GM21737 (cell line): ENCODE measurements at regions not wholly inside any gene's neighbourhood (a gene's known extent, or its start where the extent isn't known, plus 50 kb on each side); places are given as distances from the start of the nearest gene placed in this dataset.
"Not testable (repeated sequence)": the region's sequence is repeated elsewhere in the genome, so short reads cannot be mapped to it uniquely, and the experiment has no call there.

Experiments used
- ATAC-seq: cut with Tn5 transposase; IDR thresholded peaks from one replicate; pipeline ENCODE4 v1.9.1; 2021; ENCODE audit warnings: mild to moderate bottlenecking, moderate library complexity; ENCODE audit not compliant: unreplicated experiment

DNA sequence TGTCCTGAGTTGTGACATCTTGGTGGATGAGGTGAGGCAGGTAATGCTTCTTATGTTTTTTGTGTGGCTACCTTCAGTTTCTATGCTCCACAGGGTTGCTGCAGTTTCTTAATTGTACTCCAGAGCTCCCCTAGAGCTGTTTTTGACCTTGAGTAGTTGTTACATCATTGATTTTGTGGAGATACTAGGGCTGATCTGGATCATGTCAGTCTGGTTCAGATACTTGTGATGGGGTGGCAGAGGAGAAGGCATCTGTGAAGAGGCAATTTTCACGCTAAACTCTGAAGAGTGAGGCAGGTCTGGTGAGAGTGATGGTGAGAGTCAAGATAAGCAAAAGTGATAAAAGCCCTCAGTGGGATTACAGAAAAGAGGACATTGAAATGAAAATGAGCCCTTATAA, 1180.2 kb downstream of the RAPGEF2 start:
- ATAC-seq, result no peak

DNA sequence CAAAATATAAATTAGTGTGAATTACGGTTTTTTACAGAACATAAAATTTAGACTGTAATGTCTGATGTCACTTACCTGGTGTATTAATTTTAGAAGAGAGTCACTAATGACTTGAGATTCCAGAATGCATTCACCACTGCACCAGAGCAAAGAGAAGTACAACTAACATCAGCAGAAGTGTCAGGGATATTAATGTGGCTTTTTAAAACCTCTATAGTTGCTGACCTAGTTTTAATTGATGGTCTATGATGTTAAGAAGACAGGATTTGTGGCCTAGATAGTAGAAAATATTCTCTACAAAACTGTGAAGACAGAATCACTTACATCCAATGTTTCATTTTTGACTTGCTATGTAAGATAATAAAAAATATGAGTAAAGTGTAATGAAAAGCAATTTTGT, 1181.6 kb downstream of the RAPGEF2 start:
- no peak for ATAC-seq

DNA sequence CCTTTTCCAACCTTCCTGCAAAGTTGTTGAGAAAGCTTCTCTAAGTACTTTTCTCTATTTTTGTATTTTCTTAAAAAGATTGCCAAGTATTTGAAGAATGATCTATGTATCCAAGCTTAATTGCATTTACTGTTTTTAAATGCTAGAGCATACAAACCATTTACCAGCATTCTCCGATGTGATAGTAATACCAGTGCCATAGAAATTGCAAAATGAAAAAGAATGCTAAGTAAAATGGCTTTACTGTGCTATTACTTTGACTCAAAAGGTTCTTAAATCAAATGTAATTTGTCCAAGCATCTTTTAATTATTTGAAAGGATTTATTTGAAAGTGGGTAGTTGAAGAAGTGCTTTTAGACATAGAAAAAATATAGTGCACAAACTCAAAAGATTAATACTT, 1183.2 kb downstream of the RAPGEF2 start:
- ATAC-seq, result no peak

- ATAC-seq, result no peak
Observed at GRCh38 chr4:160296476-160296875, 1193.6 kb downstream of the RAPGEF2 start.

- ATAC-seq, result no peak
Observed at GRCh38 chr4:160299177-160299576, 1196.3 kb downstream of the RAPGEF2 start.

GRCh38 chr4:160299608-160300007, 1196.7 kb downstream of the RAPGEF2 start:
- no peak for ATAC-seq

GRCh38 chr4:160316036-160316435, 1213.2 kb downstream of the RAPGEF2 start:
- ATAC-seq, result no peak

DNA sequence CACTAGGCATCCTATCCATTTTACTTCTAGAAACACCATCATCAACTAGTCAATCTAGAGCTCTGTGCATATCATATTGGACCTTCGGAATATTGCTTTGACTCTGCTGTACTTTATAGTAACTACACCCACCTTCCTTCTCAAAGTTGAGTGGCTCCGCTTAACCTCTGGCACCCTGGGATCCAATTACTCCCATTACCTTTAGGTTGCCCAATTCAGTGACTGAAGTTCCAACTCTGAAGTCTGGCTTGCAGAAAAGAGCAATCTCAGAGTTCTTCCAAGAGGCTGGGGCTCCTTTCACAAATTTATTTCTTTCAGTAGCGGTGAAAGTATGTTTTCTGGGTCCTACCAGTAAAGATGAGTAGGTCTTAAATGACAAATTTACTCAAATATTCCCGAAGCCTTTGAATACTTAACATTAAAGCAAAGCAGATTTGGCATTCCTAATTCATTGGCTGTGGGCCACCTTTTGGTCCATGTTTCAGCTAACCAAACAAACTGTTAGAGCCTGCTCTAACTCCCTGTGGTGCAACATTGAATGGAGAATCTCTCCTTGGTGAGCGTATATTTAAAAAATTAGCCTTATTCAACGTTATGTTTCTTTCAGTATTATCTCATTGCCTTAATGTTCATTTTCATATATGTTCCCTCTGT, 1215.8 kb downstream of the RAPGEF2 start:
- ATAC-seq, result no peak

DNA sequence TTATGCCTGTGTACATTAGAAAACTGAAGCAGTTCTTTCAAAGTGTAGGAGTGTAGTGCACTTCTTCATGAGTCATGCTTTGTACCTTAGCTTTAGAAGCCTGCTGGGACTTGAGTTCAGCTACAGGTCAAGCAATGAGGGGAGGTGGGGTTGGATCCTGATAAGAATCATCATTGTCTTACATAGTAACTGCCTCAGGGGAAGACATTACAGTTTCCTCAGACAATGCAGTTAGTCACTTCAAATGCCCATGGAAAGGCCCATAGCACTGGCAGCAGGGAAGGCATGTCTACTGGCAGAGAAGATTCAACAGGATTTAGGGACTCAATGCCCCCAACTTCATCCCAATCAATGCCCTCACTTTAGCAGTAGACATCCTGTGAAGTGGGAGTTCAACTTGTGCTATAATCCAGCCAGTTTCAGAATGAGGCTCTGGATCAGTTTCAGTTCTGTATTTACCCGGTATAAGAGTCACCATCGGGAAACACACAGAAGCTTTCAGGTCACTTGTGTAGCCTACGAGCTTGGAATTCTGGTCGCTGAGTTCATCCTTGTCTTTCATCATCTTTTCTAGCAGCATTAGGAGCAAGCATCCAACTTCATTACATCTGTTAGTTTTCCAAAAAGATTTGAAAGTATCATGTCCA, 1216.5 kb downstream of the RAPGEF2 start:
- ATAC-seq, result no peak

- no peak for ATAC-seq
Observed at GRCh38 chr4:160319868-160320260, 1217.0 kb downstream of the RAPGEF2 start.

GRCh38 chr4:160326110-160326509, 1223.2 kb downstream of the RAPGEF2 start:
- no peak for ATAC-seq

DNA sequence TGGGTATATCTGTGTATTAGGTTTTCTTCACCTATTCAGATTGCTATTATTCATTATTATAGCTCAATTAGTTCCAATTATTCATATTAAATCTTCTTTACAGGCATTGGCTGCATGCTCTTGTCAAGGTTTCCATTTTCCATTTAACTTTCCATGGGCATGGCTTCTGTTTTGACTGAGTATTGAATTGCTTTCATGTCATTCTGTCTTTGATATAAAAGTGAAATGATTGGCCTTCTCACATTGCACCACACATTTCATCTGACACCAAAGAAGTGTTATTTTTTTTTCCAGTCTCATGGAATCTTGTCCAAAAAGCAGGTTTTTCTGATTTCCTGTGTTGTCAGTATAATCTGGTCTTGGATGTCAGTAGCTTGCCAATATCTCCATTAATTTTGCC, 1244.3 kb downstream of the RAPGEF2 start:
- ATAC-seq, result no peak

- ATAC-seq, result no peak
Observed at GRCh38 chr4:160350944-160351343, 1248.1 kb downstream of the RAPGEF2 start.

DNA sequence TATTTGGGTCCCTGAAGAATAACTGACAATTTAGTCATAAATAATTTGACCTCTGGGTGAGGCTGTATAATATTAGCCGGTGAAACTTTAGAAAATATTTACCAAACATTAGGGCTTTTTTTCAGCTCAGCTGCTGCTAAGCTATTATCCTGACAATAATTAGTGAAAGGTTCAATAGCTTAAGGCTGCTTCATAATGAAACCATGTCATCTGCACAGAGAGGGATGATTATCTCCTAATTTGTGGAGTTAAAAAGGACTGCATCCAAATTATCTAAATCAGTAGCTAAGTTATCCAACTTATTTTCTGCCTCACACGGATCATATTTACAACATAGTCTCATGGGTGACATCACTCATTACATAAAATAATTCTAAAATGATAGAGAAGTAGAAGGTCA, 1249.8 kb downstream of the RAPGEF2 start:
- ATAC-seq, result no peak

GRCh38 chr4:160353548-160353947, 1250.7 kb downstream of the RAPGEF2 start:
- ATAC-seq, result no peak

GRCh38 chr4:160362478-160362877, 1259.6 kb downstream of the RAPGEF2 start:
- ATAC-seq, result no peak

DNA sequence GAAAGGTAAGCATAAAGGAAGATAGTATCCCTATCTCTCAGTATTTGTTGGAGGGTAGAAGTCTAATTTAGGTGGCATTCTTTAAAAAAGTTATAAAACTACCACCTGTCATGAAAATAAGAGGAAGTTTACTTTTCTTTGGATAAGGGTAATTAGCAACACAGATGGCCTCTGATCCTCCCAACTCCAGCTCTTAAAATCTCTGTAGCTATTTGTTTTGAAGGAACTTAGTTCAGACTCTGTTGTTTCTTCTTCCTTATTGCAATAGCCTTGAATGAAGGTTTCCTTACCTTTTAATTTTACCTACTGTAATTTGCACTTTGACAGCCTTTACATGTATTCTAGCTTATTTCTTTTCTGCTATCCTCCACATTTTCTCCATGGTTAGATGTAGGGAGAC, 1261.3 kb downstream of the RAPGEF2 start:
- no peak for ATAC-seq

DNA sequence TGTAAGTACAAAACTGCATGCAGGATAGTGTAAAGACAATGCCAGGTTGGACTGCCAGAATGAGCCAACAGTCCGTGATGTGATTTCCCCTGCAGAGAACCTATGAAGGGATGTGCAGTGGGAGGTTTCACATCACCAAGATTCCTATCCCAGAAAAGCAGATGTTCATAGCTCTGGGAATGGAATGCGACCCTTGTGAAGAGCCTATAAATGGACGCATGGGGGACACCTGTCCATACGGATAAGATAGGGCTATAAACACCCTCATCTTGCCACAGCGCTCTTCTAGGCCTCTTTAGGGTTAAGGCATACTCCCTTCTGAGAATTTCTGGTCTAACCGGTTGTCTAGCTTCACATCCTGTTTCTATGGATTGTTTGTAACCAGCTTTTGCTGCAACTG, 1261.8 kb downstream of the RAPGEF2 start:
- ATAC-seq, result not testable (repeated sequence)

GRCh38 chr4:160365383-160365782, 1262.5 kb downstream of the RAPGEF2 start:
- not testable (repeated sequence) for ATAC-seq

DNA sequence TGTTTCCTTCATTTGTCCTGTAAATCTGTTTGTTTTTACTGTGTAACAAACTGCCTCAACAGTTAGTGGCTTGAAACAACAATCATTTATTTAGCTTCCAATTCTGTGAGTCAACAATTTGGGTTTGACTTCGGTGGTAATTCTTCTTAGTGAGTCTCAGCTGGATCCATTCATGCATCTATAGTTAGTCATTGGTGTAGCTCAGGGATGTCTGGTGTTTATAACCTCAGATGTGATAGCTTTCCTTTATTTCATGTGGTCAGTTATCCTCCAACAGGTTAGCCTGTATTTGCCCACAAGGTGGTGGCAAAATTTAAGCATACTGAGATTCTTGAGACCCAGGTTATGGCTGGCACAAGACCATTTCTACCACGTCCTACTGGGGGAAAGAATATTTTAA, 1267.2 kb downstream of the RAPGEF2 start:
- ATAC-seq, result no peak

- no peak for ATAC-seq
Observed at GRCh38 chr4:160371446-160371845, 1268.6 kb downstream of the RAPGEF2 start.

DNA sequence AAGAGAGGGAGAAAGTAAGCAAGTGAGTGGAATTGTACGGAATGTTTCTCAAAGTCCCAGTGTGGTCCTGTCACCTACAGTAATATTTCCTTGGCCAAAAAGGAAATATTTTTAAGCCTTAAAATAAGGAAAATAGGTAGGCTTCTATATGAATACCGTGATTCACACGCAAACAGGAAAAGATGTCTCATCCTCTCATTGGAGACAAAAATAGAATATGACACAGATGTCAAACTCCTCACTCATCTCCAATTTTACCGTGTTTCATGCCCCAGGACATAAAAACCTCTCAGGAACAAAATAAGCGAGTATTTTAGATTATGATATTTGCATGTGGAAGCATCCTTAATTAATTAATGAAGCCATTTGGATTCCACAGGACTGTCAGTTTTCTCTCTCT, 1269.5 kb downstream of the RAPGEF2 start:
- no peak for ATAC-seq

DNA sequence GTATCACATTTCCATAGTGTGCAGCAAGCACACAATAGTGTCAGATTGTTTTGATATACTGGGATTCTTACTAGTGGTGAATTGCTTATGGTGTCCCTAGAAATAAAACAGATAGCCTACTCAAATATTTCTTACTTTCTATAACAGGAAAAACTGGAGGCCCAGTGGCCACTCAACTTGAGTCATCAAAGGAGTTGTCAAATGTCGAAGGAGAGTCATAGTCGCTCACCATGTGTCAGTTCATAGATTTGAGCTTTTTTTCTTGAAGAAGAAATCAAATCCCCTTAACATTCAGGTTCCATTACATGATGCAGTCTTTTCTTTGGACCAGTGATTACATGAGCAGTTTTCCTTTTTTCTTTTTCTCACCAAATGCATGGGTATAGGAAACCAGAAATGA, 1271.0 kb downstream of the RAPGEF2 start:
- no peak for ATAC-seq
